HUDEP-2 (cell line): ENCODE measurements at regions not wholly inside any gene's neighbourhood (a gene's known extent, or its start where the extent isn't known, plus 50 kb on each side); places are given as distances from the start of the nearest gene placed in this dataset.
"Not testable (repeated sequence)": the region's sequence is repeated elsewhere in the genome, so short reads cannot be mapped to it uniquely, and the experiment has no call there.

Experiments used
- DNase-seq, 76 experiments: peaks; one replicate each; lab custom pipeline; 2025; ENCODE audit not compliant: unreplicated experiment in 76 of 76; lab: John Stamatoyannopoulos, UW

- DNase-seq, result not testable (repeated sequence)
These were observed 180.9 kb downstream of the CEP170 start for GRCh38 chr1:243074224-243074623.

GRCh38 chr1:243067056-243067455 is 188.0 kb downstream of the CEP170 start:
- DNase-seq, result not testable (repeated sequence)

- DNase-seq, result not testable (repeated sequence)
These were observed 193.1 kb downstream of the CEP170 start for GRCh38 chr1:243061965-243062364.

GRCh38 chr1:243055510-243055909 is 199.6 kb downstream of the CEP170 start:
- not testable (repeated sequence) for DNase-seq

- DNase-seq, result not testable (repeated sequence)
These were observed 200.0 kb downstream of the CEP170 start for GRCh38 chr1:243055091-243055490.

- not testable (repeated sequence) for DNase-seq
These were observed 200.4 kb downstream of the CEP170 start for GRCh38 chr1:243054681-243055080.

GRCh38 chr1:243053048-243053447 is 202.0 kb downstream of the CEP170 start:
- not testable (repeated sequence) for DNase-seq

GRCh38 chr1:243050613-243051012 is 204.5 kb downstream of the CEP170 start:
- not testable (repeated sequence) for DNase-seq

- DNase-seq, result not testable (repeated sequence)
These were observed 205.4 kb downstream of the CEP170 start for GRCh38 chr1:243049716-243050115.

GRCh38 chr1:243021365-243021764 is 233.7 kb downstream of the CEP170 start:
- DNase-seq, result not testable (repeated sequence)

GRCh38 chr1:243019030-243019635 is 235.9 kb downstream of the CEP170 start:
- DNase-seq, result not testable (repeated sequence)

GRCh38 chr1:243010719-243011118 is 244.4 kb downstream of the CEP170 start:
- DNase-seq, result not testable (repeated sequence)

GRCh38 chr1:243001003-243001402 is 254.1 kb downstream of the CEP170 start:
- not testable (repeated sequence) for DNase-seq

GRCh38 chr1:242992776-242993175 is 262.3 kb downstream of the CEP170 start:
- not testable (repeated sequence) for DNase-seq

GRCh38 chr1:242985096-242985495 is 270.0 kb downstream of the CEP170 start:
- DNase-seq, result not testable (repeated sequence)

GRCh38 chr1:242973341-242973740 is 281.7 kb downstream of the CEP170 start:
- DNase-seq, result not testable (repeated sequence)

GRCh38 chr1:242966892-242967291 is 288.2 kb downstream of the CEP170 start:
- no peak for DNase-seq

GRCh38 chr1:242959397-242959796 is 295.7 kb downstream of the CEP170 start:
- not testable (repeated sequence) for DNase-seq

GRCh38 chr1:242954945-242955344 is 300.1 kb downstream of the CEP170 start:
- DNase-seq, result not testable (repeated sequence)

GRCh38 chr1:242946206-242946605 is 308.9 kb downstream of the CEP170 start:
- no peak for DNase-seq

GRCh38 chr1:242936725-242937124 is 318.4 kb downstream of the CEP170 start:
- DNase-seq, result peak in 39 of 76 experiments; percentile 3 to 57 (median 15)

GRCh38 chr1:242924717-242925116 is 330.4 kb downstream of the CEP170 start:
- DNase-seq, result peak in 71 of 76 experiments; percentile 2 to 77 (median 45)

GRCh38 chr1:242923603-242924002 is 331.5 kb downstream of the CEP170 start:
- not testable (repeated sequence) for DNase-seq
